ENCODE measurements at regions not wholly inside any gene's neighbourhood (a gene's known extent, or its start where the extent isn't known, plus 50 kb on each side); places are given as distances from the start of the nearest gene placed in this dataset.

DNA sequence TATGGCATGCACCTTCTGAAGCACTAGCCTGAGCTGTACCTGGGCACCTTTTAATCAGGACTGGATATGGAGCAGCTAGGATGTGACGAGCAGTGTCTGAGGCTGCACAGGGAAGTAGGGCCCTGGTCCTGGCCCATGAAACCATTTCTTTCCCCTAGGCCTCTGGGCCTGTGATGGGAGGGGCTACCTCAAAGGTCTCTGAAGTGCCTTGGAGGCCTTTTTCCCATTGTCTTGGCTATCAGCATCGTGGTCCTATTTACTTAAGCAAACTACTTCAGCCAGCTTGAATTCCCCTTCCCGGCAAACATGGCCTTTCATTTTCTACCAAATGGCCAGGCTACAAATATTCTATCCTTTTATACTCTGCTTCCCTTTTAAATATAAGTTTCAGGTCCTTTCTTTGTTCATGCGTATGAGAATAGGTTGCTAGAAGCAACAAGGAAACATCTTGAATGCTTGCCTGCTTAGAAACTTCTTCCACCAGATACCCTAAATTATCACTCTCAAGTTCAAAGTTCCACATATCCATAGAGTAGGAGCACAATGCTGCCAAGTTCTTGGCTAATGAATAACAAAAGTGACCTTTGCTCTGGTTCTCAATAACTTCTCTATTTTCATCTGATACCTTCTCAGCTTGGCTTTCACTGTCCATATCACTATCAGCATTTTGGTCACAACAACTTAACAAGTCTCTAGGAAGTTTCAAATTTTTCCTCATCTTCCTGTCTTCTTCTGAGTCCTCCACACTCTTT lies 673.1 kb downstream of the HTR1B start:
- in situ Hi-C loops (cut with HindIII; ENCODE audit: low pct_unique_long_range_greater_than_20kb, low sequenced_read_pairs) (no loop called here), intact Hi-C loops (cut with micrococcal nuclease; ENCODE audit: unreplicated experiment) (no loop called here)
- BruUV-seq (replicated peaks), result no TSS peak
- H3K9me3 ChIP-seq (ENCODE audit: control insufficient read depth, insufficient read depth, low read depth, low read length), result no peaks in the 10 kb centered on the region
- no peak overlapping the region for H3K4me3 ChIP-seq (ENCODE audit: low read depth in 2 of 2, low read length in 2 of 2)
- no peaks in the 10 kb centered on the region for H3K36me3 ChIP-seq (ENCODE audit: control insufficient read depth, insufficient read depth, low read length)
- H3K27me3 ChIP-seq (ENCODE audit: control insufficient read depth, insufficient read depth, low read length), result no peaks in the 10 kb centered on the region
- H3K4me1 ChIP-seq (ENCODE audit: control insufficient read depth, insufficient read depth, low read length), result no peaks in the 10 kb centered on the region
- no peak for DNase-seq (ENCODE audit: low read depth, low spot score)
- POLR2A ChIA-PET, result no interaction called here
- ATAC-seq, result no peak
- CTCF ChIA-PET, result no interaction called here
- no peak for TF ChIP-seq POLR2AphosphoS5 (IDR thresholded peaks at IDR 0.05; ENCODE audit: low read depth, low read length)
- no peak for TF ChIP-seq SIN3A (IDR thresholded peaks at IDR 0.05; ENCODE audit: borderline replicate concordance, insufficient read depth, low read depth, low read length)
- TF ChIP-seq TCF7L2 (IDR thresholded peaks at IDR 0.05; ENCODE audit: low read depth, low read length), result no peak
- no peak for TF ChIP-seq REST (IDR thresholded peaks at IDR 0.05; ENCODE audit: insufficient read depth in 1 of 2, low read depth in 2 of 2, low read length in 1 of 2)
- no peak for TF ChIP-seq CTCF (IDR thresholded peaks at IDR 0.05)
- no peak overlapping the region for H3K27ac ChIP-seq (ENCODE audit: low read length)

GRCh38 chr6:76789580-76789979 lies 673.7 kb downstream of the HTR1B start:
- Histone ChIP-seq H3K4me1 (ENCODE audit: control insufficient read depth, insufficient read depth, low read length) (no peaks in the 10 kb centered on the region), H3K4me3 (ENCODE audit: low read depth in 2 of 2, low read length in 2 of 2) (no peak overlapping the region), H3K36me3 (ENCODE audit: control insufficient read depth, insufficient read depth, low read length) (no peaks in the 10 kb centered on the region), H3K9me3 (ENCODE audit: control insufficient read depth, insufficient read depth, low read depth, low read length) (no peaks in the 10 kb centered on the region), H3K27ac (ENCODE audit: low read length) (no peak overlapping the region), H3K27me3 (ENCODE audit: control insufficient read depth, insufficient read depth, low read length) (no peaks in the 10 kb centered on the region)
- ATAC-seq, result no peak
- no peak for DNase-seq (ENCODE audit: low read depth, low spot score)
- ChIA-PET POLR2A (no interaction called here), CTCF (no interaction called here)
- in situ Hi-C loops (cut with HindIII; ENCODE audit: low pct_unique_long_range_greater_than_20kb, low sequenced_read_pairs) (no loop called here), intact Hi-C loops (cut with micrococcal nuclease; ENCODE audit: unreplicated experiment) (no loop called here)
- TF ChIP-seq TCF7L2 (IDR thresholded peaks at IDR 0.05; ENCODE audit: low read depth, low read length) (no peak), POLR2AphosphoS5 (IDR thresholded peaks at IDR 0.05; ENCODE audit: low read depth, low read length) (no peak), SIN3A (IDR thresholded peaks at IDR 0.05; ENCODE audit: borderline replicate concordance, insufficient read depth, low read depth, low read length) (no peak), CTCF (IDR thresholded peaks at IDR 0.05) (no peak), REST (IDR thresholded peaks at IDR 0.05; ENCODE audit: insufficient read depth in 1 of 2, low read depth in 2 of 2, low read length in 1 of 2) (no peak)
- no TSS peak for BruUV-seq (replicated peaks)

Data from Panc1 (cell line).